PC-9 (cell line): ENCODE measurements at regions not wholly inside any gene's neighbourhood (a gene's known extent, or its start where the extent isn't known, plus 50 kb on each side); places are given as distances from the start of the nearest gene placed in this dataset.

Source experiments
- CTCF ChIP-seq: fragments of 200-600 bp; sonication (generic); conservative IDR thresholded peaks from 2 replicates; pipeline ENCODE4 v1.6.1; 2017; ENCODE audit warnings: mixed run types, antibody characterized with exemption, mild to moderate bottlenecking, moderate library complexity
- EZH2 ChIP-seq: fragments of 200-600 bp; sonication (generic); IDR thresholded peaks from 2 replicates; pipeline ENCODE4 v1.8.0; 2017; ENCODE audit warnings: antibody characterized with exemption, low read depth

GRCh38 chr13:31611214-31611613 lies 128.1 kb upstream of the RXFP2 start:
- TF ChIP-seq CTCF: no peak
- no peak for TF ChIP-seq EZH2
